Coronary artery (tissue), 2 donors: ENCODE measurements at regions not wholly inside any gene's neighbourhood (a gene's known extent, or its start where the extent isn't known, plus 50 kb on each side); places are given as distances from the start of the nearest gene placed in this dataset.
"Not testable (repeated sequence)": the region's sequence is repeated elsewhere in the genome, so short reads cannot be mapped to it uniquely, and the experiment has no call there.

Experiments
- DNase-seq: peaks from one replicate; pipeline ENCODE4 v3.0.0-alpha.2; 2017; ENCODE audit warnings: low spot score
- H3K27ac ChIP-seq, 2 donors: fragments of 200-600 bp; sonication (generic); one replicate each; pipeline ENCODE4 v1.5.1; 2016 to 2019
- H3K4me3 ChIP-seq: fragments of 200-600 bp; sonication (generic); 2 replicates; pipeline ENCODE4 v1.5.1; 2016; ENCODE audit warnings: mild to moderate bottlenecking, moderate library complexity
- CTCF ChIP-seq: fragments of 200-600 bp; sonication (generic); IDR thresholded peaks from one replicate; pipeline ENCODE4 v1.5.1; 2019; ENCODE audit warnings: antibody characterized with exemption

DNA sequence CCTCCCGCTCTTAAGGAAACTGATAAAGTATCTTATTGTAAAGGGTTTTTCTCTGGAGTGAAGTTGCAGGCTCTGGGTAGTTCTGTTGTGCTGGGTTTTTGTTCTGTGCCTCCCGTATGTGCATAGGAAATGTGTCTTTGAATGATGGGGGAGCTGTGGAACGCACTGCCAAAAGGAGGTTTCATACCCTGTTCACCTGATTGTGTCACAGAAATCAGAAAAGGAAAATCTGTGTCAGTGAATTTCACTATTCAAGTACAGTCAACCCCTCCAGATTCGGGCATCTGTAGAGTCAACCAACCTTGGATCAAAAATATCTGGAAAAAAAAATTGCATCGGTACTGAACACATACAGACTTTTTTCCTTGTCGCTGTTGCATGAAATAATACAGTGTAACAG is 127.8 kb downstream of the MRPL57 start:
- TF ChIP-seq CTCF: no peak
- no peak overlapping the region for H3K27ac ChIP-seq
- no peak overlapping the region for H3K4me3 ChIP-seq
- DNase-seq: no peak

GRCh38 chr13:21306300-21307073 is 130.0 kb downstream of the MRPL57 start:
- not testable (repeated sequence) for H3K27ac ChIP-seq, H3K4me3 ChIP-seq, DNase-seq

GRCh38 chr13:21307158-21307557 is 130.7 kb downstream of the MRPL57 start:
- not testable (repeated sequence) for H3K4me3 ChIP-seq, H3K27ac ChIP-seq, DNase-seq

DNA sequence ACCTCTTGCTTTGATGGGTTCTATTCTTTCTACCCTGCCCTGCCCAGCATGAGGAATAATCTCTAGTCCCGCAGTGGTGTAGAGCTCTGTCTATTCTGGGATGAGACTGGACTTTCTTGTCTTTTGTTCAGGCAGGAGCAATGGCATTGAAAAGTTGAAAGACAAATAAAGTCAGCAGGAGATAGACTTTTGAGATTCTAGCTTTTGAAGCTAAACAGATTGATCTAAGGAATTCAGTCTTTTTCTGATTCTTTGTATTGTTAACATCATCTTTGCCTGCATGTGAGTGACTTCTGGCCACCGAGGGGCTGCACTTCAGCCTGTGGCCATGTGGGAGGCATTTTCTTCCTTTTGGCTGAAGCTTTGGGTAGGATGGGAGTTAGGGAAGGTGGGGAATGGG is 132.4 kb downstream of the MRPL57 start:
- no peak overlapping the region for H3K4me3 ChIP-seq
- H3K27ac ChIP-seq: no peak overlapping the region
- no peak for DNase-seq
- no peak for TF ChIP-seq CTCF

DNA sequence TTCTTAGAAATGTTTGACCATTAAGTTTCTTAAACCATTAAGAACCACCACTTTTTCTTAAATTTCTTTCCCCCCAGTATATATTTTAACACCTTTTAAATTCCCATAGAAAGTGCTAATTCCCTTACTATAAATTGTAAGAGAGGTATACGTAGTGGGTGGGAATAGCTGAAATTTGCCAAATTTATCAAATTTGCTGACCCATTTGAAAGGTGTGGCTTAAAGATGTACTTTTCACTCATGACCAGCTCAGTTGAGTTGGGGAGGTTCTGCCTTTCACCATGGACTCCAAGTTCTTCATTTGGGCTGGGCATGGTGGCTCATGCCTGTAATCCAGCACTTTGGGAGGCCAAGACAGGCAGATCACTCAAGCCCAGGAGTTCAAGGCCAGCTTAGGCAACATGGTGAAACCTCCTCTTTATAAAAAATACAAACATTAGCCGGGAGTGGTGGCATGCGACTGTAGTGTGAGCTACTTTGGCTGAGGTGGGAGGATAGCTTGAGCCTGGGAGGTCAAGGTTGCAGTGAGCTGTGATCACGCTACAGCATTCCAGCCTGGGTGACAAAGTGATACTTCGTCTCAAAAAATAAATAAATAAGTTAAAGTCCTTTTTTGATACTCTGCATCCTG is 133.2 kb downstream of the MRPL57 start:
- TF ChIP-seq CTCF: no peak
- no peak for DNase-seq
- Histone ChIP-seq H3K27ac (no peak overlapping the region), H3K4me3 (no peak overlapping the region)

DNA sequence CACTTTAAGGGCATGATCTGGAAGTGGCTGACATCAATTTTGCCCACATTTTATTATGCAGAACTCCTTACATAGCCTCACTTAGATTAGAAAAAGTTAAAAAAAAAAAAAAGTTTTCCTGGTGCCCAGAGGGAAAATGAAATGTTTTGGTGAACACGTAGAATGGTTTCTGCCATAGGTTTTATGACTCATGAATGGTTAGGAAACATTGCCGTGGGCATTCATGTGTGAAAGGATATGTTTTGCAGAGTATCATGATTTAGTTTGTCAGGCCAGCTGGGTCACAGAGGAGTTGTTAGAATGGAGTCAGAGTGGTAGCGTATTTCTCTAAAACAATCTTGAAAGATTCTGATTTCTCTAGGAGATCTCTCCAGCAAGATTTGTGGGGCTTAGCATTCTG is 133.8 kb downstream of the MRPL57 start:
- no peak for DNase-seq
- Histone ChIP-seq H3K4me3 (no peak overlapping the region), H3K27ac (no peak overlapping the region)
- TF ChIP-seq CTCF: no peak

DNA sequence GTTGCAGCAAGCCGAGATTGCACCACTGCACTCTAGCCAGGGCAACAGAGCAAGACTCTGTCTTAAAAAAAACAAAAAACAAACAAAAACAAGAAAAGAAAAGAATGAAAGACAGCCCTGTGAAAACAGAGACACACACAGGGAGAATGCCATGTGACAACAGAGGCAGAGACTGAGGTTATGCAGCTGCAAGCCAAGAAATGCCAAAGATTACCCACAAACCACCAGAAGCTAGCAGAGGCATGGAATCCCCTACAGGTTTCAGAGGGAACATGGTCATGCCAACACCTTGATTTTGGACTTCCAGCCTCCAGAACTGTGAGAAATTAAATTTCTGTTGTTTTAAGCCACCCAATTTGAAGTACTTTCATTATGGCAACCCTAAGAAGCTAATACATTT is 138.5 kb downstream of the MRPL57 start:
- not testable (repeated sequence) for DNase-seq, H3K4me3 ChIP-seq

DNA sequence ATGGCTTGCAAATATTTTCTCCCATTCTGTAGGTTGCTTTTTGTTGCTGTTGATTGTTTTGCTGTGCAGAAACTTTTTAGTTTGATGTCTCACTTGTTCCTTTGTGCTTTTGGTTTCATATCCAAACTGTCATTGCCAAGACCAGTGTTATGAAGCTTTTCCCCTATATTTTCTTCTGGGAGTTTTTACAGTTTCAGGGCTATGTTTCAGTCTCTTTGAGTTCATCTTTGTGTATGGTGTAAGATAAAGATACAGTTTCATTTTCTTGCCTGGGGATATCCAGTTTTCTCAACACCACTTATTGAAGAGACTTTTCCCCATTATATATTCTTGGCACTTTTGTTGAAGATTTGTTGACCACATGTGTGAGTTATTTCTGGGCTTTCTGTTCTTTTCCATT is 139.9 kb downstream of the MRPL57 start:
- Histone ChIP-seq H3K27ac (no peak overlapping the region), H3K4me3 (no peak overlapping the region)
- TF ChIP-seq CTCF: no peak
- DNase-seq: no peak

More for the DNA sequence above, 138.5 kb downstream of the MRPL57 start:
- not testable (repeated sequence) for H3K27ac ChIP-seq
